GM19397 (cell line): ENCODE measurements at regions not wholly inside any gene's neighbourhood (a gene's known extent, or its start where the extent isn't known, plus 50 kb on each side); places are given as distances from the start of the nearest gene placed in this dataset.

Source experiments
- ATAC-seq: cut with Tn5 transposase; IDR thresholded peaks from one replicate; pipeline ENCODE4 v1.9.1; 2021; ENCODE audit warnings: mild to moderate bottlenecking, moderate library complexity; ENCODE audit not compliant: unreplicated experiment

DNA sequence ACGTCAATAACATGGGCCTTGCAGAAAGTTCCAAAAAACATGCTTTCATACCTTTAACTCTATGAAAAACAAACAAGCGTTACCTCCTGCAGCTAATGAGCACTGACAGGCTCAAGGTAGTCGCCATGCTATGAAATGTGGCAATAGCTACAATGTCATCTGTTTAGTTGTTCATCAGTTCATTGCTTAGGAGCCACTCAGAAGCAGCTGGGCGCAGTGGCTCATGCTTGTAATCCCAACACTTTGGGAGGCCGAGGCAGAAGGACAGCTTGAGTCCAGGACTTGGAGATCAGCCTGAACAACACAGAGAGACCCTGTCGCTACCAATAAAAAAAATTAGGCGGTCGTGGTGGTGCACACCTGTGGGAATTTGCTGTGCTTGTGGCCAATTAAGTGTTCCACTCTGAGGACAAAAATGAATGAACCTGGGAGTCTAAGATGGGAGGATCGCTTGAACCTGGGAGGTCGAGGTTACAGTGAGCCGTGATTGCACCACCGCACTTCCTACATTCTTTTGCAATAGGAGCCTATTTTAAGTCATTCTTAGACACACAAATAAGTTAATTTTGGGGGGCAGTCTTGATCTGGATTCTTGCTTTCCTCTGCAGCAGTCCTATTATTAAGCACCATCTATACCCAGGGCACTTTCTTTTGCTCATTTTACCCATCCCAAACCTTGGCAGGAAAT is 276.2 kb upstream of the KLF14 start:
- ATAC-seq: no peak

DNA sequence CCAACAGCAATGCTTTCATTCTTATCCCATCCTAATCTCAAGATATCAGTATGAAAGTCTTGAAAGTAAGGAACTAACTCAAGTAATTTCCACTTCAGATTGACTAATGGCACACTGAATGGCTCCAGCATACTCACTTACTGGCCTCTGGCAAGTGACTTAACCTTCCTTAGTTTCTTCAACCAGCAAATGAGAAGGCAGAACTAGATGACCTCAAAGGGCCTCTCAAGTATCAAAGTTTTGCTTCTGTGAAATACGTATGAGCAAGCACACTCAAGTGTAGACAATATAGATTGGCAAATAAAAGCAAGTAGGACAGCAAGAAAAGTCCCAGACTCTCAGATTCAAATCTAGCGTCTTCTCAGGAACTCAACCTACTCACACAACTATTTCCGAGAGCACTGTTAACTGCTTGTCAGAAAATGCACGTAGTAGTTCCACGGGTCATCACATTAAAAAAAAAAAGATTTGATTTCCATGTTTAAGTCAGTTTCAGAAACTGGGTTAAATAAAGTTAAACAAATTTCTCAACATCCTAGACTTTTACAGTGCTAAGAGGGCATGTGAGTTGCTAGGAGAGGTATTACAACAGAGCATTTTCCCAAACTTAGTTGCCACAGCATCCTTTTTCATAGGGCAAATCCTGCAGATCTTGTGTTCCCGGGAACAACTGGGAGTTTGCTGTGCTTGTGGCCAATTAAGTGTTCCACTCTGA is 276.9 kb upstream of the KLF14 start:
- no peak for ATAC-seq

DNA sequence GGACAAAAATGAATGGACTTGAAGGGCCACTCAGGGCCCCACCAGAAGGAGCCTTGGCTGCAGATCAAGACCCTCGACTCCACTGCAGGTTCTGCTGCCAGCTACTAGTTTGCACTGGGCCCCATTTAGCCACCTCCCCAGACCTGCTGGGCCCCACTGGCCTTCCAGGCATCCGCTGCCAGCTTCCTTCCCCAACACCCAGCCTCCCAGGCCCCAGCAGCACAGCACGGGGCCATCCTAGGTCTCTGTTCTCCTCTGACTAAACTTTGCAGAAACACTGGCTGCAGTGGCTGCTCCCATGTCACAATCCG is 277.4 kb upstream of the KLF14 start:
- ATAC-seq: no peak

DNA sequence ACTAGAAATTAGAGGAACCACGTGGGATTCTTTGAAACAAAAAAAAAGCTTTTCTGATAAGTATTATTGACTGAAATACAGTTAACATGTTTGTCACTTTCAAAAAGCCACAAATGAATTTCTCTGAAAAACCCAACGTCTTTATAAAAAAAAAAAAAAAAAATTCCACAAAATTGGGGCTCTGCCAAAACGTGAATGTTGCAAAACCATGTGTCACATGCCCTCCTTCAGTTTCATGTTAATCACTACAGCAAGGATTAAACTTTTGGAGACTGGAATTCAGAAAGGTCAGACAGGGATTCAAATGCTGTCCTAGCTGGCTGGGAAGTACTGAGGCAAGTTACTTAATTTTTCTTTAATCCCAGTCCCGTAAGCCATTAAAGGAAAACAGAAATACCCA is 278.0 kb upstream of the KLF14 start:
- ATAC-seq: no peak

DNA sequence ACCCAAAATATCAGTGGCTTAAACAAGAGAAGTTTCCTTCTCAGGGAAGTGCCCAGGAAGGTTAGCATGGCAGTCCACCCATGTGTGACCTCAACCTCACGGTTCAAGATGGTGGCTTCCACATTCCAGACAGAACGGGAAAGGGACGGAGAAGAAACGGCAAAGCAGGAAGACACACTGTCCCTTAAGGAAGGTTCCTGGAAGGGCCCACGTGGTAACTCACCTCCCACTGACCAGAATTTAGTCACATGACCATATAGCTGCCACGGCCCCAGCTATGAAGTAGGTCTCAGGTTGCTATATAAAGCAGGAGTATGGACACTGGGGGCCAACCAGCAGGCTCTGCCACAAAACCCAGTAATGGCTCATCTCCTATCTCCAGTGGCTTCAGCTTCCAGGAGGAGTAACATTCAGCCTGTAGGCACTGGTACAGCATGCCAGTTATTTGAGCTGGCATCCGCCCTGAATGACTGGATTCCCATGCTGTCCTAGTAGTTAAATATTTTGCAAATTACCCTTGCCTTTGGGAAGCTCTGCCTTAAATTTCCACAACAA is 278.5 kb upstream of the KLF14 start:
- ATAC-seq: no peak

DNA sequence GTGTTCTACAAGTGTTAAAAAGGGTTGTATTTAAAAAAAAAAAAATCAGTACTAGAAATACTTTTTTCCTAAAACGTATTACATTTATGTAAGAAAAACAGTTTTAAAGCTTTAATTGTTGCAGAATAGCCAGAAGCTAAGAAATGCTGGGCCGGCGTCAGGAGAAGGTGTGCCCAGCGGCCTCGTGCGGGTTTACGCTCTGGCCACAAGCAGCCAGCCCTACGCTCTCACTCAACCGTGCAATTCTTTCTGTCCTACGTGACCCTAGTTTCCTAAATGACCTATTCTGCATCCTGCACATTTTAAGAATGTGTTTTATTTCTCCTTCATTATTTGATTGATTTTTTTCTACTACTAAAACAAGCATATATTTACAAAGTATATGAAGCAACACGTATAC is 279.7 kb upstream of the KLF14 start:
- no peak for ATAC-seq

DNA sequence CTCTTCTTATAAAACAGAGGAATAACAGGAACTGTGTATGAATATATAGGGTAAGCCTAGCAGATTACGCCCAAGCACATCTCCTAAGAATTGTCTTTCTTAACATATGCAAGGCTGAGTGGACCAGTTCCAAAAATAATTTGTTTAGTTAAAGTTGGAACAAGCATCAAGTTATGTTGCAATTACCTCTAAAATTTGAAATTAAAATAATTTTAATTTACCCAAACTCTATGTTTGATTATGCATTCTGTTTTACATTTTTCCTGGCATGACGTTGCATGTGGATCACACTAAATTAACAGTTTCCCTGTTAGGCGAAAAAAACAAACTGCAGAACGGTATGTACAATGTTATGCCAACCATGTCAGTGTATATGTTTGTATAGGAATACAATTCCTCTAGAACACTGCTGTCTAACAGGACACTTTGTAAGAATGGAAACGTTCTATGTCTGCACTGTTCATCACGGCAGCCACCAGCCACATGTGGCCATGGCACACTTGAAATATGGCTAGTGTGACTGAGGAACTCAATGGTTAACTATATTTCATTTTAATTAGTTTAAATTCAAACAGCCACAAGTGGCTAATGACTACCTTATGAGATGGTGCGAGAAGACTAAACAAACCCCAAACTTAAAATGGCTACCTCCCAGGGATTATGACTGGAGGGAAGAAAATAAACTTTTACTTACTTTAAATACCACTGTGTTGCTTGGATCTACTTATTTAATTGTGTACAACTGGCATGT is 281.1 kb upstream of the KLF14 start:
- ATAC-seq: no peak

DNA sequence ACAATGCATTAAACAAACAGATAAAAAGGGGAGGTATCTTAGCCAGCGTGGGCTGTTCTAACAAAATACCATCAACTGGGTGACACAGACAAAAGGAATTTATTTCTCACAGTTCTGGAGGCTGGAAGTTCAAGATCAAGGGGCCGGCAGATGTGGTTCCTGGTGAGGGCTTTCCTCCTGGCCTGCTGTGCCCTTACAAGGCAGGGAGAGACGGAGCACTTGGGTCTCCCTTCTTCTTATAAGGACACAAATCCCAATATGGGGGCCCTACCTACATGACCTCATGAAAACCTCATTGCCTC is 281.6 kb upstream of the KLF14 start:
- ATAC-seq: no peak

DNA sequence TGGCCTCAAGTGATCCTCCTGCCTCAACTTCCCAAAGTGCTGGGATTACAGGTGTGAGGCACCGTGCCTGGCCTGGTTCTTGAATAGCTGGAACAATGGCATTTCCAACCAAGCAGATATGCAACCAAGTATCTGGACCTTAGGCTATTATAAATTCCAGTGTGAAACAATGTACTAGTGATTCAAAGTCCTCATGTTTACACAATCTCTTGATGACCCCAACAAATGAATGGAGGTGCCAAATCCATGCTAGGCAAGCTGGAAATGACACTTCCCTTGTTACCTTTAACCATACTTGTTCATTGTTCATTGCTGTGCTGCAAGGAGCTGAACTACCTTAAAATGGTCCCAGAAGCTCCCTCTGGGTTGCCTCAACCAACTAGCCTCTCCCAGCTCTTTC is 282.2 kb upstream of the KLF14 start:
- ATAC-seq: no peak

DNA sequence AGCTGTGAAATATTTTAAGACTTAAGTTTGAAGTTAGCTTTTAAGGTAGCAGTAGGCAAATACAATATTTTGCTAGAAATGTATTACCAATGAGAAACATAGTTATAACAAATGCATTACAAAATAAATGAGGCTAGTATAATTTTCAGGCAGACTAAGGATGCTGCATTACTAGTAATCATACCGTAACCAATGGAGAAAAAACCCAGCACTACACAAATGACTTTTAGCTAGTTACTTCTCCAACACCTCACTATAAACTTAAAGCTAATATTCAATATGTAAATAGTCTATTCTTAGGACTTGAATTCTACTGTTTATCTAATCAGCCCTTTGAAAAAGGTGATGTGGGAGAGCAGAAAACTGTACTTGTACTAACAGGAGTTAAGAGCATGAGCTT is 285.3 kb upstream of the KLF14 start:
- no peak for ATAC-seq

DNA sequence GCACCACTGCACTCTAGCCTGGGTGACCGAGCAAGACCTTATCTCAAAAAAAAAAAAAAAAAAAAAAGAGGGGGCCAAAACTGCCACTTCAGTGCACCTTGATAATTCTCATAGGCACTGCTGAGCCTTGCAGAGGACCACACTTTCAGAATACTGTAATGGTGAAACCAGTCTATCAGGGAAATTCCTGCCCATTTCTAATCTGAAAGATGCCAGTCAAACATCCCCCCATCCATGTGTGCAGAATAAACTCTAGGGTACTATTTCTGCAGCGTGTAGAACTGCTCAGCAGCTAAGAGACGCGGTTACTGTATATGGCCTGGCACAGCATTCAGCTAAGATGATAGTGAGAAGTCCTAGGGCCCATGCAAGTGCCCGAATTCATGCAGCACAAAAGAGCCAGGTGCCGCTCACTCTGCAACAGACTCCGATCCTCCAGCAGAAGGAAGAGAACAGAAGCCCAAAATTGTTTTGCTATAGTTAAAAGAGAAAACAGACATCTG is 286.8 kb upstream of the KLF14 start:
- ATAC-seq: peak; percentile 49

DNA sequence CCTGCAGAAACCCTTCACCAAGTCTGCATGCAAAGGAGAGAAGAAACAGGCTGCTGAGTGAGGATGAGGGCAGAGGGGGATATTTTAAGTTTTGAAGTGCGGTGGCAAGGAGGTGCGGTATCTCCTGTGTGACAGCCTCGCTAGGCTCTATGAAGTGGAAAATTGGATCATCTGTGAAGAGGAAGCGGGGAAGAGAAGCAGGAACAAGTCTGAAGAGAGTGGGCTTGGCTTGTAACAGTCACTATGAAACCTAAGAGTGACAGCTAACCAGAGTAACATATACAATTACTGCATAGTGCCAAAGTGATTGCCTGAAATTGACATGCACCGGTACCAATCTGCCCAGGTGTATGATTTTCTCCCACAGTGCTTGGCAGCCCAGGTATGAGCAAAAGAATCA is 287.5 kb upstream of the KLF14 start:
- ATAC-seq: peak; percentile 34

DNA sequence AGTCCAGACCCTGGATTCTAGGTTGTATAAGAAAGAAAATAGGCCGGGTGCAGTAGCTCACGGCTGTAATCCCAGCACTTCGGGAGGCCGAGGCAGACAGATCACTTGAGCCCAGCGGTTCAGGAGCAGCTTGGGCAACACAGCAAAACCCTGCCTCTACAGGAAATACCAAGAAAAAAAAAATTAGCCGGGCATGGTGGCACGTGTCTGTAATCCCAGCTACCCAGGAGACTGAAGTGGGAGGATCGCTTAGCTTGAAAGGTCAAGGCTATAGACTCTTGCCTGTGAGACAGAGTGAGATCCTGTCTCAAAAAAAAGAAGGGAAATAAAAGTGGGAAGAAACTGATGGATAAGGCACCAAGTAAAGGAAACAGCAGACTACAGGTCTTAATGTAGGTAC is 287.9 kb upstream of the KLF14 start:
- no peak for ATAC-seq

DNA sequence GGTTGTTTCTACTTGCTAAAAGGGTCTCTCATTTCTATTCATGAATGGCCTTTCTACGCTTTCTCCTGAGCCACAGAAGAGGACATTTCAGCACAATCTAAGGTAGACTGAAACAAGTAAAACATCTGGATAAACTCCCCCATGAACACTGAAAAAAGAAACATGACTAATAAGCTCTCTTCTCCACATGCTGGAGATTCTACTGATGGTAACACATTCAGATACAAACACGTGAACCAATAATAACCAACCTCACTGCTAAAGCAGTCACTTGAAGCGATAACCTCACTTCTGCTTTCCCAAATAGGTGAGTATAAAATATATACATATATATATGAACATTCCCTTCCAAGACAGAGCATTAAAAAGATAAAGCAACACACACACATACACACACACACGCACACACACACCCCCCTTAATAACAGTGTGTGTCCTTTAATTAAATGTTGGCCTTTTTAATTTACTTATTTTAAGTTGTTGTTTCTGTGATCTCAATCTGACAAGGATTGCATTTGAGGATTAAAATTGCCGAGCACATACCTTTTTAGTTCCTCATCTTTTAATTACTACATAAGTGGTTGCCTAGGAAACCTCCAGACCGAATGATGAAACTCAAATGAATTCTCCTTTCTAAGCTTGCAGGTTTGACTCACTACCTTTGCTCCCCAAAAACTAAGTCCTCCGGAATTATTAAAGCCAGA is 292.4 kb upstream of the KLF14 start:
- peak; percentile 36 for ATAC-seq

DNA sequence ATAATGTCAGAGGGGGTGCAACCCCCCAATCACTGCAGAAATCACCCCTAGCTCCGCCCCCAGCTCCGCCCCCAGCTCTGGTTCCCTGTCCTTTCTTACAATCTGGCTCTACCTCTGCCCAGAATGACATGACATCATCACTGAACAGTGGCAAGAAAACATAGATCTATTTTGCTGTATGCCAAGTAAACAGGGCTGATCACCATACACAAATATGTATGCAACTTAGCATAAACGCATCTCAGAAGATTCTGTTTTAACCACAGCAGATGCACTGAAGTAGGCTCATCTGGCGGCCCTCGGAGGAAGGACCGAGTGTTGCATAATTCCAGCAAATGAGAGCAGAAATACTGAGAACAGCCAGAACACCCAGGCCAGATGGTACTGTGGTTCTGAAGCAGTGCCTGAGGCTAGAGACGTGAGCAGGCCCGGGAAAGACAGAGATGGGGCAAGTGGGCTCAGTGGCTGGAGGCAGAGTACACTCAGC is 293.3 kb upstream of the KLF14 start:
- ATAC-seq: peak; percentile 32

DNA sequence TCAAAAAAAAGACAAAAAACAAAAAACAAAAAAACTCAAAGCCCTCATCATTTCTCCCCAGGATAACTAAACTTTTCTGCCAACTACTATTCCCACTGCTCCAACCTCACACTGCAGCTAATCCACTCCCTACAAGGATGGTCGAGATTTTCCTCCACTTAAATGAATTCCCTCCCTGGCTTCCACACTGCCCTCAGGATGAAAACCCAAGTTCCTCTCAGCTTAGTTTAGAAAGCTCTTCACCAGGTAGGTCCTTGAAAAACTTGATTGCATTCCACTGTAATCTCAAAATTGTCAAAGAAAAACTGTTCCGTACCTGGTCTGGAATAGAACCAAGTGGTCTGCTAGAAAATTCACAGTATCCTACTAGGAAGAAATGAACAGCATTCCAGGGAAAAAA is 294.3 kb upstream of the KLF14 start:
- no peak for ATAC-seq

DNA sequence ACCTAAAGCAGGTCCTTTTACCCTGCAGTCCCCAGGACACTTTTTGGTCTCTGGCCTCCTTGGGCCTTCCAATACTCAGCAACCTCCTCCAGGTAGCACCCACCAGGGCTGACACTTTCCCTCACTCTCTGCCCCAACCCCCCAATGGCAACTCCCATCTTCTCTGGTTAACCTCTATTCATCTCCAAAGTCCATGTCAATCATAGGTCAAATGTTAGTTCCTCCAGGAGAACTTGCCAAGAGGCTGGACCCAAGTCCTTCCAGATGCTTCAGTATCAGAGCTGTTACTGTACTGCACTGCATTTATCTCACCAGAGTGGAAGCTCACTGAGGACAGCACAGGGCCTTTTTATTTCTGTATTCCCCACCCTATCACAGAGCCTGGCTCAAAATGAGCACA is 295.0 kb upstream of the KLF14 start:
- ATAC-seq: no peak

DNA sequence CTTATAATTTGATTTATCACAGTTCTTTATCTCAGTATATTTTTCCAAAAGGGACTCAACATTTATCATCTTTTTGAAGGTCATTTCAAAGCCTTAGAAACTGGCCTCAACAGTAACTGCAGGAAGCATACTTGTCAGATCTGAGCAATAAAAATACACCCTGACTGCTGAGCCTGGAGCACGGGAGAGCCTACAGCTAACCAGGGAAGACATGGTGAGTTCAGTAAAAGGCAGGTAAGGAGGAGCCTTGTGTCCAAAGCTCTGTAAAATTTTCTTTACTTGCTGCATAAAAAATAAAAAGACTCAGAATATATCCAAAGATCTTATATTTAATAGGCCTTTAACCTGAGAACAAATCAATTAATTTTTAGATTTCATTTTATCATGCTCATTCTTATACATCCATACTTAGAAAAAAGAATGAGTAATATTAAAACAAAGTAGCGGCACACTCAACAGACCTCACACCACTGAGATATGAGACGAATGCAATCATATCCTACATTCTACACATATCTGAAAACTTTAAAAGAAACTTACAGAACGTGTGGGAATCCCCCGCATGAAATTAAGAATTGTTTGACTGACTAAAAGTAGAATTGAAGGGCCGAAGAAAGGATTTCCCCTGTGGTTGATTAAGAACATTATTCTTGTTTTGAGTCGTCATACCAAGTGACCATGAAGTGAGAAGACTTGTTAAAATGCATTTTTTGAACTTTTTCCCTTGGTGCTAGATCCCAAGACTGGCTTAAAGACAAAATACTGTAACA is 296.4 kb upstream of the MKLN1 start:
- ATAC-seq: peak; percentile 53

DNA sequence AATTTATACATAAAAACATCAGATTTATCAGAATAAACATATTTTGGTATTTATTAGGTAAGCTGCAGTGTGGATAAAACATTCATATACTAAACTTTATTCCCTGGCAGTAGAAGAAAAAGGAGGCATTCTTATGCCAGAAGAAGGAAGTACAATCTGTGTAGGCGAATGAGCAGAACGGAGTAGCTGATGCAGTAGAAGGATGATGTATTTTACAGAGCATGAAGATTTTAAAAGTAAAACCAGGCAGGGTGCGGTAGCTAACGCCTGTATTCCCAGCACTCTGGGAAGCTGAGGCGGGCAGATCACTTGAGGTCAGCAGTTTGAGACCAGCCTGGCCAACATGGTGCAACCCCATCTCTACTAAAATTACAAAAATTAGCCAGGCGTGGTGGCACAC is 294.9 kb upstream of the MKLN1 start:
- no peak for ATAC-seq

DNA sequence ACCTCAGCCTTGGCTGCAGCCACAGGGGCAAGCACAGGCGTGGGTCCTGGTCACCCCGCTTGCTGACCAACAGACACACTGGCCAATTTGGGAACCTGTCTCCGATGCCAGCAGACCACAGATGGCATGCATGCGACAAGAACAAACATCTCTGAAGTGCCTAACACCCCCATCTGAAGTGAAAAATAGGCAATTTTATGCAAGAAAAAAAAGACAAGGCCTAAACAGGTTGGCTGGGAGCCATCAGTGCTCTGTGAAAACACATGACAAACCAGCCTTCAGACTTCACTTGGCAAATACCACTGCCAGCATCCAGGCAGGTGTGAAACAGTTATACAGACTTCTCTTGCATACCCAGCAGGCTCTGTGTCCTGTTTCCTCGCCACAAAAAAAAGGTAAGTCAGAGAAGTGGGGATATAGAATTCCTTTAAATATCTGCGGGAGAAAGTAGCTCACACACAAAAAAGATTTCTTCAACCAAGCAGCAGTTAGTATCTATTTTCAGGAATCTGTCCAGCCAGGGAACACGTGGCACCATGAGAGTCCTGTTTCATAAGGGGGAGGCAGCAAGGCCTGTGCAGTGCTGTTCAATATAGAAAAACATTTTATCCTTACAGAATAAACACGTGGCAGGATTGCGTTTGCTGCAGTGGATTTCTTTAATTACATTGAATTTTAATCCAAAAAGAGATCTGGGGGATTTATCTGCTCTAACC is 293.4 kb upstream of the MKLN1 start:
- no peak for ATAC-seq
